SU-DHL-6 (cell line): ENCODE measurements at regions not wholly inside any gene's neighbourhood (a gene's known extent, or its start where the extent isn't known, plus 50 kb on each side); places are given as distances from the start of the nearest gene placed in this dataset.

Experiments used
- EZH2phosphoT487 ChIP-seq: fragments of 200-600 bp; sonication (generic), shearing (Covaris generic); conservative IDR thresholded peaks from 2 replicates; pipeline ENCODE4 v1.6.1; 2018; ENCODE audit warnings: mild to moderate bottlenecking, antibody characterized with exemption, low read length, moderate library complexity, mixed read lengths
- TF ChIP-seq, protein P1 (sequence below): fragments of 200-600 bp; sonication (generic); IDR thresholded peaks from one replicate; pipeline ENCODE4 v1.5.1; 2017; ENCODE audit warnings: antibody characterized with exemption, mild to moderate bottlenecking, low read length, moderate library complexity; ENCODE audit not compliant: insufficient read depth, poor library complexity, severe bottlenecking

DNA sequence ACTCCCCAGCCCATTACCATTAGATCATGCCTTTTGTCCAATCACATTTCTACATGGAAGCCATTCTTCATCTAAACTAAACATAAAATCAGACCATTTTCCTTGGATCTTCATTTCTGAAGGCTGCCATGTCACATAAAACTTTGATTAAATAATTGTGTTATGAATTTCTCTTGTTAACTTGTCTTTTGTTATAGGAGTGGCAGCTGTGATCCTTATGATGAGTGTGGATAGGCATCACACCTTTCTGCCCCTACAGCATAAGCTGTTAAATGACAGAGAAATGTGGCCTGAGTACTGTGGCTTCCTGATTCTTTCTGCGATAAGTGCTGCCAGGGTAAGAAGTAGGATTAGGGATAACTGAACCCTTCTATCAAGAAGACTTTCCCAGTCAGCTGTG, 247.1 kb upstream of the MOCS1 start:
- TF ChIP-seq, protein P1, sequence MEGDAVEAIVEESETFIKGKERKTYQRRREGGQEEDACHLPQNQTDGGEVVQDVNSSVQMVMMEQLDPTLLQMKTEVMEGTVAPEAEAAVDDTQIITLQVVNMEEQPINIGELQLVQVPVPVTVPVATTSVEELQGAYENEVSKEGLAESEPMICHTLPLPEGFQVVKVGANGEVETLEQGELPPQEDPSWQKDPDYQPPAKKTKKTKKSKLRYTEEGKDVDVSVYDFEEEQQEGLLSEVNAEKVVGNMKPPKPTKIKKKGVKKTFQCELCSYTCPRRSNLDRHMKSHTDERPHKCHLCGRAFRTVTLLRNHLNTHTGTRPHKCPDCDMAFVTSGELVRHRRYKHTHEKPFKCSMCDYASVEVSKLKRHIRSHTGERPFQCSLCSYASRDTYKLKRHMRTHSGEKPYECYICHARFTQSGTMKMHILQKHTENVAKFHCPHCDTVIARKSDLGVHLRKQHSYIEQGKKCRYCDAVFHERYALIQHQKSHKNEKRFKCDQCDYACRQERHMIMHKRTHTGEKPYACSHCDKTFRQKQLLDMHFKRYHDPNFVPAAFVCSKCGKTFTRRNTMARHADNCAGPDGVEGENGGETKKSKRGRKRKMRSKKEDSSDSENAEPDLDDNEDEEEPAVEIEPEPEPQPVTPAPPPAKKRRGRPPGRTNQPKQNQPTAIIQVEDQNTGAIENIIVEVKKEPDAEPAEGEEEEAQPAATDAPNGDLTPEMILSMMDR = no peak
- TF ChIP-seq EZH2phosphoT487 = no peak
